Sciatic nerve (tissue), 2 donors: ENCODE measurements at regions not wholly inside any gene's neighbourhood (a gene's known extent, or its start where the extent isn't known, plus 50 kb on each side); places are given as distances from the start of the nearest gene placed in this dataset.

Experiments used
- ATAC-seq: fragments of 200-7000 bp; cut with Tn5 transposase; one replicate; pipeline ENCODE4 v1.9.1; 2020; ENCODE audit warnings: mild to moderate bottlenecking, moderate library complexity
- DNase-seq: peaks from one replicate; pipeline ENCODE4 v3.0.0-alpha.2; 2020; ENCODE audit warnings: low spot score
- intact Hi-C: fragments of 100-400 bp; cut with DNase I; formaldehyde crosslinking; loops from one replicate; pipeline ENCODE4 v1.14.2; 2022
- donor health status: DM: no; HTN: no; CAD: no.
- donor health status: DM: no; HTN: no; CAD: no.

DNA sequence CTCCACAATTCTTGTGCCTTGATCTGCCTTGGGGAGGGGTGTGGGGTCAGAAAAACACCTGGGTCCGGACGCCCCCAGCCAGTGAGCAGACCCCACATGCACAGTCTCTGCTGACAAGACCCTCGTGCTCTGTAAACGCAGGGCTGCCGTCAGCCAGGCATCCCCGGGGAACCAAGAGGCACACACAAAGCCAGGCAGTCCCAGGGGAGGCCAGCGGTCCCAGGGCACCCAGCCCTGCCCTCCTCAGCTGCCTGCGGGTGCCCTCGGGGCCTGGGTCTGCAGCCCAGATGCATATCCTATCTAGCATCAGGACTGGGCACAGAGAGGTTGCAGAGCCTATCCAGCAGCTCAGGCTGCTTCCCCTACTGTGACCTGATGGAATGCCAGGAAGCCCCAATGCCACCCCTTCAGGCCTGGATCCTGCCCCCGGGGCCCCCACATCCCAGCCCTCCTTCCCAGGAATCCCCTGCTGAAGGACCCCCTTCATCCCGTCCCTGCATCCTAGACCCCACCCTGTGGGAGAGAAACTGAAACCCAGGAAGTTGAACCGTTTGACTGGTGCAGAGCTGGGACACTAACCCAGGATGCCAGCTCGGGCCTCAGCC lies 92.4 kb downstream of the MICALL2 start:
- no peak for ATAC-seq
- intact Hi-C loops = no loop called here
- no peak for DNase-seq

- DNase-seq (no peak), ATAC-seq (no peak)
- intact Hi-C loops = no loop called here
Measured at GRCh38 chr7:1367501-1368183, 91.6 kb downstream of the MICALL2 start.

- no peak for ATAC-seq
- no peak for DNase-seq
- intact Hi-C loops = no loop called here
Measured at GRCh38 chr7:1368184-1368681, 91.0 kb downstream of the MICALL2 start.

GRCh38 chr7:1368682-1369571 lies 90.3 kb downstream of the MICALL2 start:
- intact Hi-C loops = no loop called here
- DNase-seq (no peak), ATAC-seq (no peak)

- ATAC-seq (no peak), DNase-seq (no peak)
- intact Hi-C loops = no loop called here
Measured at GRCh38 chr7:1369916-1370657, 89.2 kb downstream of the MICALL2 start.

GRCh38 chr7:1370738-1371137 lies 88.5 kb downstream of the MICALL2 start:
- DNase-seq (no peak), ATAC-seq (no peak)
- intact Hi-C loops = no loop called here

GRCh38 chr7:1372063-1372462 lies 87.2 kb downstream of the MICALL2 start:
- no peak for ATAC-seq
- intact Hi-C loops = no loop called here
- no peak for DNase-seq

- ATAC-seq (no peak), DNase-seq (no peak)
- intact Hi-C loops = no loop called here
Measured at GRCh38 chr7:1372671-1373379, 86.4 kb downstream of the MICALL2 start.

DNA sequence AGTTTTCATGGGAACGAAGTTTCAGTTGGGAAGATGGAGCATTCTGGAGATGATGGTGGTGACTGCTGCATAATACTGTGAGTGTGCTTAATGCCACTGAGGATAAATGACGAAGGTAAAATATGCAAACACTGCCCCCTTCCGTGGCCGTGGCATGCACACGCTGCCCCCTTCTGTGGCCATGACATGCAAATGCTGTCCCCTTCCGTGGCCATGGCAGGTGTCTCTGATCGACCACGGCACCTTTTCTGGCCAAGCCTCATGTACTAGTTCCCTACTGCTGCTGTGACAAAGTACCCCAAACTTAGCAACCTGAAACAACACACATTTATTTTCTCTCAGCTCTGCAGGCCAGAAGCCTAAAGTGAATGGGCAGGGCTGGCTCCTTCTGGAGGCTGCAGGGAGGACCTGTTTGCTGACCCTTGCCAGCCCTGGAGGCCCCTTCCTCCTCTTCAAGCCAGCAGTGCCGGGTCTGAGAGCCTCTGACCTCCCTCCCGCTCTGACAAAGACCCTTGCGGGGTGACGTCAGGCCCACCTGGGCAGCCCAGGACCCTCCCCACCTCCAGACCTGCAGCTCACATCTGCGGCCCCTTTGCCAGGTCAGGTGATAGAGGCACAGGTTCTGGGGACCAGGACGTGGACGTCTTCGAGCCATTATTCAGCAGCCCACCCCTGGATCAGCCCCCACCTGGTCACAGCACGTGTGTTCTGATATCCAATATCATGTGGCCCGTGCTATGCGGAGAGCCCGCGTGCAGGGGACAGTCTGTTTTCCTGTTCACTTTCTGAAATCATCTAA lies 82.0 kb downstream of the MICALL2 start:
- ATAC-seq = no peak
- DNase-seq = no peak
- intact Hi-C loops = no loop called here

- intact Hi-C loops = no loop called here
- no peak for DNase-seq
Measured at GRCh38 chr7:1378610-1379601, 80.4 kb downstream of the MICALL2 start.

GRCh38 chr7:1380231-1380815 lies 78.9 kb downstream of the MICALL2 start:
- intact Hi-C loops = no loop called here
- DNase-seq (no peak), ATAC-seq (no peak)

More at GRCh38 chr7:1378610-1379601, 80.4 kb downstream of the MICALL2 start:
- ATAC-seq = no peak

DNA sequence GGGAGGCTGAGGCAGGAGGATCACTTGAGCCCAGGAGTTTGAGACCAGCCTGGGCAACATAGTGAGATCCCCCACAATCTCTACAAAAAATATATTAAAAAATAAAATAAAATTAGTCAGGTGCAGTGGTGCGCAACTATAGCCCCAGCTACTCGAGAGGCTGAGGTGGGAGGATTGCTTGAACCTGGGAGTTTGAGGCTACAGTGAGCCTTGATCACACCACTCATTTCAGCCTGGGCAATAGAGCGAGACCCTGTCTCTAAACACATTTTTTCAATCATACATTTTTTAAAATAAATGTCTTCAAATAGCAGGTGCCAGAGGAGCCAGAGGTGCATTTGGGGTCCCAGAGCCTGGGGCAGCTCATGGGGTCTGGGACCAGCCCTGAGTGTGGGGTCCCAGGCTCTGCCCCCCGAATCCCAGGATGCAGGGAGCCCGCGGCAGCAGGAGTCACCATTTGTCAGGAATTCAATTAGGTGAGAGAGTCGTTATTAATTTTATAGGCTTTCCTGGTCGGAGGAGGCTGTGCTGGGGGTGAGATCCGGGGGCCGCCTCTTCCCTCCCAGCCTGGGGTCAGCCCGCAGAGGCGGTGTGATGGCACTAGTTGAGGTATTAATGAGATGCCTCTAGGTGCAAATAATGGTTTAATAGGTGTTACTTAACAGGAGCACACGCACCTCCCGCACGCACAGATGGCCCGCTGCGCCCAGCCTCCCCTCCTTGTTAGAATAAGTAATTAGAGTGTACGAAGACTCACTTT lies 78.3 kb downstream of the MICALL2 start:
- no peak for DNase-seq
- ATAC-seq = no peak
- intact Hi-C loops = no loop called here

GRCh38 chr7:1382553-1383397 lies 76.5 kb downstream of the MICALL2 start:
- intact Hi-C loops = no loop called here
- ATAC-seq = no peak

GRCh38 chr7:1383398-1384112 lies 75.7 kb downstream of the MICALL2 start:
- no peak for DNase-seq
- intact Hi-C loops = no loop called here
- ATAC-seq = no peak

More at GRCh38 chr7:1382553-1383397, 76.5 kb downstream of the MICALL2 start:
- DNase-seq = no peak
